ENCODE measurements at regions not wholly inside any gene's neighbourhood (a gene's known extent, or its start where the extent isn't known, plus 50 kb on each side); places are given as distances from the start of the nearest gene placed in this dataset.

- TF ChIP-seq ELF4 (CRISPR knock-in tag; IDR thresholded peaks at IDR 0.05; ENCODE audit: borderline replicate concordance) (no peak), AKAP8 (CRISPR knock-in tag; IDR thresholded peaks at IDR 0.05) (no peak), PHF8 (CRISPR knock-in tag; IDR thresholded peaks at IDR 0.05) (peak; percentile 48), NBN (conservative IDR thresholded peaks at IDR 0.05) (no peak), SIN3B (IDR thresholded peaks at IDR 0.05; ENCODE audit: low read length) (no peak), ZNF432 (CRISPR knock-in tag; IDR thresholded peaks at IDR 0.05; ENCODE audit: borderline replicate concordance) (no peak), ZNF441 (CRISPR knock-in tag; IDR thresholded peaks at IDR 0.05; ENCODE audit: borderline replicate concordance) (no peak; the same call in none of the 2 replicates), ARID5B (CRISPR knock-in tag; IDR thresholded peaks at IDR 0.05) (peak; percentile 68), CC2D1A (CRISPR knock-in tag; IDR thresholded peaks at IDR 0.05) (no peak; the same call in 1 of the 2 replicates), THYN1 (CRISPR knock-in tag; IDR thresholded peaks at IDR 0.05; ENCODE audit: borderline replicate concordance, low read depth) (no peak), ZNF562 (CRISPR knock-in tag; IDR thresholded peaks at IDR 0.05; ENCODE audit: borderline replicate concordance) (no peak), CREB3 (CRISPR knock-in tag; IDR thresholded peaks at IDR 0.05) (no peak), FOXP1 (IDR thresholded peaks at IDR 0.05) (no peak), FOXP1 (CRISPR knock-in tag; IDR thresholded peaks at IDR 0.05) (no peak), ZNF75D (CRISPR knock-in tag; IDR thresholded peaks at IDR 0.05; ENCODE audit: borderline replicate concordance) (no peak), ZSCAN22 (CRISPR knock-in tag; IDR thresholded peaks at IDR 0.05) (peak; percentile 34; the same call in 1 of the 2 replicates), ZNF274 (CRISPR knock-in tag; IDR thresholded peaks at IDR 0.05) (no peak), MTA1 (CRISPR knock-in tag; IDR thresholded peaks at IDR 0.05; ENCODE audit: borderline replicate concordance) (peak; percentile 65; the same call in 1 of the 2 replicates), KLF13 (CRISPR knock-in tag; IDR thresholded peaks at IDR 0.05) (no peak), ZNF788 (CRISPR knock-in tag; IDR thresholded peaks at IDR 0.05; ENCODE audit: borderline replicate concordance) (peak; percentile 58; the same call in 1 of the 2 replicates), ZMYM4 (CRISPR knock-in tag; IDR thresholded peaks at IDR 0.05) (peak; percentile 30)
- TF ChIP-seq, protein P1, sequence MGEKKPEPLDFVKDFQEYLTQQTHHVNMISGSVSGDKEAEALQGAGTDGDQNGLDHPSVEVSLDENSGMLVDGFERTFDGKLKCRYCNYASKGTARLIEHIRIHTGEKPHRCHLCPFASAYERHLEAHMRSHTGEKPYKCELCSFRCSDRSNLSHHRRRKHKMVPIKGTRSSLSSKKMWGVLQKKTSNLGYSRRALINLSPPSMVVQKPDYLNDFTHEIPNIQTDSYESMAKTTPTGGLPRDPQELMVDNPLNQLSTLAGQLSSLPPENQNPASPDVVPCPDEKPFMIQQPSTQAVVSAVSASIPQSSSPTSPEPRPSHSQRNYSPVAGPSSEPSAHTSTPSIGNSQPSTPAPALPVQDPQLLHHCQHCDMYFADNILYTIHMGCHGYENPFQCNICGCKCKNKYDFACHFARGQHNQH (CRISPR knock-in tag; IDR thresholded peaks at IDR 0.05) = peak; percentile 65; the same call in 1 of the 2 replicates
Observed at GRCh38 chr7:140230861-140231770, 54.3 kb upstream of the KDM7A start (continued).

All from HepG2 (cell line).